Muscle layer of colon (tissue), 2 donors: ENCODE measurements at regions not wholly inside any gene's neighbourhood (a gene's known extent, or its start where the extent isn't known, plus 50 kb on each side); places are given as distances from the start of the nearest gene placed in this dataset.
"Not testable (repeated sequence)": the region's sequence is repeated elsewhere in the genome, so short reads cannot be mapped to it uniquely, and the experiment has no call there.

Source experiments
- H3K27ac ChIP-seq: one replicate; pipeline ENCODE4 v1.7.0; 2013; ENCODE audit warnings: low read depth, mild to moderate bottlenecking, low read length, moderate library complexity
- H3K27me3 ChIP-seq, 2 donors: one replicate each; pipeline ENCODE4 v1.7.0; 2013; ENCODE audit warnings: low read length in 2 of 2, mild to moderate bottlenecking in 2 of 2; ENCODE audit not compliant: insufficient read depth in 2 of 2, control insufficient read depth in 1 of 2
- H3K36me3 ChIP-seq: one replicate; pipeline ENCODE4 v1.7.0; 2013; ENCODE audit warnings: mild to moderate bottlenecking, low read length; ENCODE audit not compliant: insufficient read depth
- H3K4me1 ChIP-seq: one replicate; pipeline ENCODE4 v1.7.0; 2013; ENCODE audit warnings: mild to moderate bottlenecking, low read length; ENCODE audit not compliant: insufficient read depth
- H3K4me3 ChIP-seq, 2 donors: one replicate each; pipeline ENCODE4 v1.7.0; 2013; ENCODE audit warnings: low read length in 2 of 2, low read depth in 1 of 2, mild to moderate bottlenecking in 1 of 2, moderate library complexity in 1 of 2
- H3K9ac ChIP-seq: one replicate; pipeline ENCODE4 v1.7.0; 2013; ENCODE audit warnings: low read length
- H3K9me3 ChIP-seq: one replicate; pipeline ENCODE4 v1.7.0; 2013; ENCODE audit warnings: mild to moderate bottlenecking, low read length
- donor health status: abdominal sarcoma.
- donor health status: Adenocarcinoma of cecum.

- H3K9ac ChIP-seq: no peak overlapping the region
- no peaks in the 10 kb centered on the region for H3K27me3 ChIP-seq
- H3K4me3 ChIP-seq: no peak overlapping the region
- H3K36me3 ChIP-seq: no peaks in the 10 kb centered on the region
- H3K9me3 ChIP-seq: no peaks in the 10 kb centered on the region
- no peak overlapping the region for H3K27ac ChIP-seq
- peaks cover 7% of the 10 kb centered on the region for H3K4me1 ChIP-seq
Measured at GRCh38 chr2:82234283-82234874, 1929.8 kb upstream of the LRRTM1 start.

GRCh38 chr2:82233806-82234205, 1929.3 kb upstream of the LRRTM1 start:
- Histone ChIP-seq H3K27ac (no peak overlapping the region), H3K9me3 (no peaks in the 10 kb centered on the region), H3K9ac (no peak overlapping the region)

DNA sequence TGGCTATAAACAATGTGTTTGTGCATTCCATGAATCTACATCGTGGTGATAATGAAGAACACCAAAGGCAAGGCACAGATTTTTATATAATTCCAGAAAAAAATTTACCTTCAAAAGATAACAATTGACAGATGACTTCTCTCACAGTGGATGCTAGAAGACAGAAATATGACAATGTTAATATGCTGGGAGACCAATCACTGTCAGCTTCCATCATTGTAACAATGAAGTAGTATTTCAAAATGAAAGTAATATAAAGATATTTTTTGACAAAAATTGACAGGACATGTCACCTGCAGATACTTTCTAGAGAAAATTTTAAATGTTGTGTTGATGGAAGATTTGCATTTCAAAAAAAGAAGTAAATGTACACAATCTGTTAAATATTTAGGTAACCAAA, 1925.9 kb upstream of the LRRTM1 start:
- no peak overlapping the region for H3K9ac ChIP-seq
- H3K27me3 ChIP-seq: no peaks in the 10 kb centered on the region
- H3K9me3 ChIP-seq: no peaks in the 10 kb centered on the region
- H3K27ac ChIP-seq: no peak overlapping the region
- H3K4me1 ChIP-seq: no peaks in the 10 kb centered on the region
- H3K4me3 ChIP-seq: no peak overlapping the region
- no peaks in the 10 kb centered on the region for H3K36me3 ChIP-seq

More at GRCh38 chr2:82233806-82234205, 1929.3 kb upstream of the LRRTM1 start:
- Histone ChIP-seq H3K27me3 (no peaks in the 10 kb centered on the region), H3K36me3 (no peaks in the 10 kb centered on the region), H3K4me3 (no peak overlapping the region), H3K4me1 (peaks cover 7% of the 10 kb centered on the region)

DNA sequence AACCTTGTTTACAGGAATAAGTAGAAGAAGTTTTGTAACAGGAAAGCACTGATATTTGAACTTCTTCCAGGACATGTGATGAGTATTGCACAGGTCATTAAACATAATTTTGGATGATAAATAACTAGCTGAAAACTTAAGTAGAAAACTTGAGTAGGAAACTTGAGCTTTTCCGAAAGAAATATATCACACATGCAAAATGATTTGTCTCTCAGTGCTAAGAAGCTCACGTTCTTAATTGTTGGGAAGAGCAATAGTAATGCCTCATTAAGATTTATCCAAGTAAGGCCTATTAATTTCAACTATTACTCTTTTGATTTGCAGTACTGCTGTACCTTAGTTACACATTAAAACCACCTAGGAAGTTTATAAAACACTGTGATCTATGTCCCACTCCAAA, 1921.9 kb upstream of the LRRTM1 start:
- Histone ChIP-seq H3K36me3 (no peaks in the 10 kb centered on the region), H3K27ac (no peak overlapping the region), H3K9me3 (no peaks in the 10 kb centered on the region), H3K4me3 (no peak overlapping the region), H3K9ac (no peak overlapping the region), H3K27me3 (no peaks in the 10 kb centered on the region), H3K4me1 (no peaks in the 10 kb centered on the region)

- H3K4me3 ChIP-seq: no peak overlapping the region
- no peaks in the 10 kb centered on the region for H3K9me3 ChIP-seq
- H3K9ac ChIP-seq: no peak overlapping the region
- H3K36me3 ChIP-seq: no peaks in the 10 kb centered on the region
- no peak overlapping the region for H3K27ac ChIP-seq
- no peaks in the 10 kb centered on the region for H3K4me1 ChIP-seq
- H3K27me3 ChIP-seq: no peaks in the 10 kb centered on the region
Measured at GRCh38 chr2:82224301-82224940, 1919.9 kb upstream of the LRRTM1 start.

DNA sequence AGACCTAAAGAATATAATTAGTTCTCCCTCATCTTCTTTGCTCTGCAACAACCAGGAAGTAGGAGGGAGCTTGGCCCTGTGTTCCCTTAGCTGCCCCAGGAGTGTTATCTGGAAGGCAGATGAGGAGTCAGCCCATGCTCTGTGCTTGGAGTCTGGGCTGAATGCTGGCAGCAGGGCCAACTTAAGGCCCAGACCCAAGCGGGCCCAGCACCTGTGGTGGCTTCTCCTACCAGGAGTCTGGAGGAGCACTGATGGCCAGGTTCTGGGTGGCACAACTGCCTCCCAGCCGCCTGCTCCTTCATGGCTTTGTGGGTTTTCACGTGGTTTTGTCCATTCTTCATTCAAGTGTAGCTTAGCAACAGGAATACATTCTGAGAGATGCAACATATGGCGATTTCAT, 1910.7 kb upstream of the LRRTM1 start:
- no peak overlapping the region for H3K9ac ChIP-seq
- H3K27ac ChIP-seq: no peak overlapping the region
- no peaks in the 10 kb centered on the region for H3K36me3 ChIP-seq
- no peaks in the 10 kb centered on the region for H3K27me3 ChIP-seq
- H3K9me3 ChIP-seq: no peaks in the 10 kb centered on the region
- H3K4me1 ChIP-seq: no peaks in the 10 kb centered on the region
- no peak overlapping the region for H3K4me3 ChIP-seq

- Histone ChIP-seq H3K9ac (no peak overlapping the region), H3K27ac (no peak overlapping the region), H3K4me3 (no peak overlapping the region), H3K4me1 (no peaks in the 10 kb centered on the region), H3K36me3 (no peaks in the 10 kb centered on the region), H3K27me3 (no peaks in the 10 kb centered on the region), H3K9me3 (no peaks in the 10 kb centered on the region)
Measured at GRCh38 chr2:82199493-82199852, 1894.9 kb upstream of the LRRTM1 start.

DNA sequence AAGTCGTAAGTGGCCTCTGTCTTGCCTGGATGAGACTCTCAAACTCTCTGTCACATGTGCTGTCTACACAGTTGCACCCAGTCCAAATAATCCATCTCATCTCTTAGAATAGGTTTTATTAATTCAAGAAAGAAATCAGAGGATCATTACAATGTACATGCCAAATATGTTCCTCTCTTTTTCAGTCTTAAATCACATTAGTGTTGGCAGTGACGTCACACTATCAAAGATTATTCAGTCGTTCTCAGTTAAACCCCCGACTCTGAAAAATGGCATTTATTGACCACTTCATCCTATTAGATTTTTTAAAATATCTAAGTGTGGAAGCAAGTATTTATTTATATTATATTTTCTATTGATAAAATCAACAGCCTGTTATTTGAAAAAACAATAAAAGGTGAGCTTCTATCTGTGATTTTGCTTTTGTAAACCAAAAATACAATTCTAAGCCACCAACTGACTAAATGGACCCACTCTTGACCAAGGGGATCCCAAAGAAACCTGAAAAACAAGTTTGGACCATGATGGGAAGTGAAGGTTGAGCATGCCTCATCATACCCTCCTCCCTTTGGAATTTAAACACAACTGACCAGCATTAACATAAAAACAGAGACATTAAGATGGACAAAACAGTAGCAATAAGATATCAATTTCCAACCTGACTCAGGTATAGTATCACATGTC, 1894.4 kb upstream of the LRRTM1 start:
- Histone ChIP-seq H3K4me3 (no peak overlapping the region), H3K9me3 (no peaks in the 10 kb centered on the region), H3K4me1 (no peaks in the 10 kb centered on the region), H3K27me3 (no peaks in the 10 kb centered on the region), H3K36me3 (no peaks in the 10 kb centered on the region), H3K27ac (no peak overlapping the region), H3K9ac (no peak overlapping the region)

DNA sequence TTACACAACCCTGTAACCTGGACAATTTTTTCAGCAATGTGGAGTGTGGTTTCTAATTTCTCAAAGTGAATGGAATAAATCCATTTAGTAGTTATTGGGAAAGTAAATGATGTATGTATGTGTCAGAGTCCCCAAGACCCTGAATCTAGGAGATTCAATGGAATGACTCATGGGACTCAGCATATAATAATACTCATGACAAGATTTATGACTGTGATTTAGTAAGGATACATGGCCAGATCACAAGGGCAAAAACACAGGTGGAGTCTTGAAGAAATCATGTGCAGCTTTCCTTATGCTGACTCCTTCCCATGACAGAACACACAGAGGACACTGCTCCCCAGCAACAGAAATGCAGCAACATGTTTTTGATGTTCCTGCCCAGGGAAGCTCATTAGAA, 1877.7 kb upstream of the LRRTM1 start:
- no peak overlapping the region for H3K27ac ChIP-seq
- no peaks in the 10 kb centered on the region for H3K4me1 ChIP-seq
- no peaks in the 10 kb centered on the region for H3K27me3 ChIP-seq
- H3K4me3 ChIP-seq: no peak overlapping the region
- H3K9ac ChIP-seq: no peak overlapping the region
- no peaks in the 10 kb centered on the region for H3K36me3 ChIP-seq
- no peaks in the 10 kb centered on the region for H3K9me3 ChIP-seq

- H3K27me3 ChIP-seq, H3K36me3 ChIP-seq, H3K4me1 ChIP-seq, H3K27ac ChIP-seq, H3K9ac ChIP-seq, H3K4me3 ChIP-seq, H3K9me3 ChIP-seq: not testable (repeated sequence)
Measured at GRCh38 chr2:82175210-82175609, 1870.7 kb upstream of the LRRTM1 start.

- no peaks in the 10 kb centered on the region for H3K36me3 ChIP-seq
- no peak overlapping the region for H3K4me3 ChIP-seq
- H3K27me3 ChIP-seq: no peaks in the 10 kb centered on the region
- H3K9ac ChIP-seq: no peak overlapping the region
- no peaks in the 10 kb centered on the region for H3K4me1 ChIP-seq
- no peak overlapping the region for H3K27ac ChIP-seq
- H3K9me3 ChIP-seq: no peaks in the 10 kb centered on the region
Measured at GRCh38 chr2:82172483-82172882, 1867.9 kb upstream of the LRRTM1 start.

DNA sequence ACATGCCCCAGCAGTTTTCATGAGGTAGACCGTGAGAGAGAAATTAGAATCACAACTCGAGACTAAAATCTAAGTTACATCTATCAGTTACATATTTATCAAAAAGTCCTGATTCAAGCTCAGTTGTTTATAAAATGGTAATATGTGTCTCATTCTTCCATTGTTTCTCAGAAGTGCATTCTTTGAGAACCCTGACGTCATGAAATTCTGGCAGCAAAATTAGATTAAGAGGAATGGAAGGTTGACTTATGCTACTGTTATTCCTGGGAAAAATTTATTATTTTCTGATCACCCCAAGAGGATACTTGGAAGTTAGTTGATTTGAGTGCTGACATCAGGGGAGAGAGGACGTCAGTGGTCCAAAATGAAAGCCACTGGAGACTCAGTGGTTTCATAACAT, 1864.8 kb upstream of the LRRTM1 start:
- Histone ChIP-seq H3K9ac (no peak overlapping the region), H3K9me3 (no peaks in the 10 kb centered on the region), H3K36me3 (no peaks in the 10 kb centered on the region), H3K4me3 (no peak overlapping the region), H3K27ac (no peak overlapping the region), H3K27me3 (no peaks in the 10 kb centered on the region), H3K4me1 (no peaks in the 10 kb centered on the region)
